H1 (cell line): ENCODE measurements at regions not wholly inside any gene's neighbourhood (a gene's known extent, or its start where the extent isn't known, plus 50 kb on each side); places are given as distances from the start of the nearest gene placed in this dataset.

Experiments
- EZH2 ChIP-seq: fragments of 200-600 bp; sonication (generic); IDR thresholded peaks from 2 replicates; pipeline ENCODE4 v1.7.1; 2012; ENCODE audit warnings: low read depth, mild to moderate bottlenecking, moderate library complexity, low read length, inconsistent platforms; ENCODE audit not compliant: severe bottlenecking
- KDM1A ChIP-seq: fragments of 200-600, 300-600 bp; sonication (generic); IDR thresholded peaks from 2 replicates; pipeline ENCODE4 v1.7.1; 2016; ENCODE audit warnings: mild to moderate bottlenecking, low read length, borderline replicate concordance
- SRF ChIP-seq: IDR thresholded peaks from 2 replicates; pipeline ENCODE4 v1.6.1; 2011; ENCODE audit warnings: mild to moderate bottlenecking, low read depth, low read length, moderate library complexity
- TAF1 ChIP-seq: IDR thresholded peaks from 2 replicates; pipeline ENCODE4 v1.6.1; 2011; ENCODE audit warnings: mild to moderate bottlenecking, low read depth, low read length
- TF ChIP-seq, protein P1 (sequence below), 3 experiments: IDR thresholded peaks; 1 replicate in 2 of 3; 2 replicates in 1 of 3; pipeline versions ENCODE4 v1.5.1 to v1.6.1; 2011; ENCODE audit warnings: low read length in 3 of 3, mild to moderate bottlenecking in 3 of 3, inconsistent platforms in 2 of 3, low read depth in 1 of 3, moderate library complexity in 1 of 3; ENCODE audit not compliant: insufficient read depth in 1 of 3; ENCODE audit errors: control extremely low read depth in 1 of 3

DNA sequence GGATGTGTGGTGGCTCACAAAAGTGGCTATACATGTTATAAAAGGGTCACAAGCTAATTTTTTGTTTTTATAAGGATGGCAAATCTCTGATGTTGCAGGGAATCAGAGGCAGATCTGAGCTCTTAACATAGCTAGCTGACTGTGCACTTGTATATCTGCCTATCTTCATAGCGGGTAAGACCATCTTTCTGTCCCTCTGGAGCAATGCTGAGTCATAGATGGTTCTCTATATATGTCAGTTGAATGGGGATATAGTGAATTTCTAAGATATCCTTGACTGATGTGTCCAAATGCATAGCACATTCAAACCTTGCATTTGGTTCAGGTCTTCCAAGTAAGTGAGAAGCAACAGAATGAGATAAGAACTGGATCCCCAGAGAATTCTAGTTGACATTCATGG is 272.6 kb upstream of the PROX1 start:
- TF ChIP-seq KDM1A (no peak), EZH2 (no peak), SRF (no peak), TAF1 (no peak)
- TF ChIP-seq, protein P1, sequence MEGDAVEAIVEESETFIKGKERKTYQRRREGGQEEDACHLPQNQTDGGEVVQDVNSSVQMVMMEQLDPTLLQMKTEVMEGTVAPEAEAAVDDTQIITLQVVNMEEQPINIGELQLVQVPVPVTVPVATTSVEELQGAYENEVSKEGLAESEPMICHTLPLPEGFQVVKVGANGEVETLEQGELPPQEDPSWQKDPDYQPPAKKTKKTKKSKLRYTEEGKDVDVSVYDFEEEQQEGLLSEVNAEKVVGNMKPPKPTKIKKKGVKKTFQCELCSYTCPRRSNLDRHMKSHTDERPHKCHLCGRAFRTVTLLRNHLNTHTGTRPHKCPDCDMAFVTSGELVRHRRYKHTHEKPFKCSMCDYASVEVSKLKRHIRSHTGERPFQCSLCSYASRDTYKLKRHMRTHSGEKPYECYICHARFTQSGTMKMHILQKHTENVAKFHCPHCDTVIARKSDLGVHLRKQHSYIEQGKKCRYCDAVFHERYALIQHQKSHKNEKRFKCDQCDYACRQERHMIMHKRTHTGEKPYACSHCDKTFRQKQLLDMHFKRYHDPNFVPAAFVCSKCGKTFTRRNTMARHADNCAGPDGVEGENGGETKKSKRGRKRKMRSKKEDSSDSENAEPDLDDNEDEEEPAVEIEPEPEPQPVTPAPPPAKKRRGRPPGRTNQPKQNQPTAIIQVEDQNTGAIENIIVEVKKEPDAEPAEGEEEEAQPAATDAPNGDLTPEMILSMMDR (IDR thresholded peaks at IDR 0.05; ENCODE audit: control extremely low read depth in 1 of 3, insufficient read depth in 1 of 3, low read depth in 1 of 3, low read length in 3 of 3), result no peak
